ELR (cell line): ENCODE measurements at regions not wholly inside any gene's neighbourhood (a gene's known extent, or its start where the extent isn't known, plus 50 kb on each side); places are given as distances from the start of the nearest gene placed in this dataset.

Source experiments
- DNase-seq: peaks from one replicate; pipeline ENCODE4 v3.0.0-alpha.2; 2015; ENCODE audit warnings: low read depth

GRCh38 chr7:45455662-45456061 lies 118.5 kb upstream of the ADCY1 start:
- no peak for DNase-seq

- DNase-seq, result no peak
These were observed 118.1 kb upstream of the ADCY1 start for GRCh38 chr7:45456105-45456504.

DNA sequence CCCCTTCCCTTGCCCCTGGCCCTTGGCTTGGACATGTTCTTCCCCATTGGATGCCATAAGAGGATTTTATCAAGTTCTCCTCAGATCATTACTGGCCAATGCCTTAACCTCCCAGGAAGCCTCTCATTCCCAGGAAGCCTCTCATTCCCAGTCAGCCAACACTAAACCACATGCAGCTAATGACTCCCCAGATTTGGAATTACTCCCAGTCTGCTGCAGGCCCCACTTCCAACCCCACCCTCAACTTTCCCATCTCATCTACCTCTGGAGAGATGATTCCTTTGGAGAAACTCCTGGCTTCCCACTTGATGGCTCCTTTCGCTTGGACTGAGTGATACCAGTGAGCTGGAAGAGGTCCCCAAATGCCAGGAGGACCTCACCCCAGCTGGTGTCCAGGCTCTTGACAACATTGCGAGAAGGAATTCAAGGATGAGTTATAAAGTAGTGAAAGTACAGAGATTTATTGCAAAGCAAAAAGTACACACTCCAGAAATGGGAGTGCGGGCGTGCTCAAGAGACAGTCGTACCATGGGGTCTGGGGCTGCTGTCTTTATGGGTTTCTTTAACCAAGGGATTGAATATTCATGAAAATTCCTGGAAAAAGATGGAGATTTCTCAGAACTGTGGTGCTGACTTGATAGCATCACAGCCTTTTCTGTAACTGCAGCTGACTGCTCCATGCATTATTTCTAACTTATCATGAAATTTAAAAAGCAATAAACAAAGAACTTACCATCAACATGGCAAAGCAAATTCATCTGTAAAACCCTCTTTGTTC lies 117.2 kb upstream of the ADCY1 start:
- peak; percentile 26 for DNase-seq

GRCh38 chr7:45457591-45457990 lies 116.6 kb upstream of the ADCY1 start:
- DNase-seq, result no peak

GRCh38 chr7:45459476-45459875 lies 114.7 kb upstream of the ADCY1 start:
- no peak for DNase-seq

DNA sequence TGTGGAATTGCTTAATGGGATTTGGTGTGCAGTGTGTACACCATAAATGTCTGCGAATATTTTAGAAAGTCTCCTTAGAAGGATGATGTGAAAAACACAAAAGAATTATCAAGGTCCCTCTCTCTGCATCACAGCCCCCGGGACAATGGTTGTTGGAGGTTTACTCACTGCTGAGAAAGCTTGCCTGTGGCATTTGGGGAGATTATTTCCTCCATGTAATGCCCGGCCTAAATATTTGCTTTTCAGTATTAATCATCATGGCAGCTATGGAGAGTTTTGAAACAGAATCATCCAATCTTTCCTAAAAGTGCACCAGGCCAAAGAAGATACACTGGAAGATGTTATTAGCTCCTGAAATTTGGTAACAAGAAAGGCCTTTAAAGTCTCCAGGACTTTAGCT lies 113.8 kb upstream of the ADCY1 start:
- DNase-seq, result no peak

DNA sequence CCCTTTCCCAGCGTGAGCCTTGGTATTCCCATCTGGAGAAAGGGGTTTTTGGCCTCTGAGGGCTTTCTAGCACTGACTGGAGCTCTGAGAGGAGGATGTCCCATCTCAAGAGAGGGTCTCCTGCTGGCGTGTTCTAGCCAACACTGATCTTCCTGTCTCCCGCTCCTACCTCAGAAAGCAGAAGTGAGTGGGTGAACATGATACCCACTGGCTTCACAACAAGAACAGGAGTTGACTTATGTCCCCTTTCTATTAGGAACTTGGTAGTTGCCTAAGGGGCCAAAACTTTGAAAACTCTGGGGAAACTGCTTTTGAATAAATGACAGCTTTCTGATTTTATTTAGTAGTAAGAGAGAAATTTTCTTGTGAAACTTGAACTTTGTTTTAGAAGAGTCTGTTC lies 113.1 kb upstream of the ADCY1 start:
- DNase-seq, result no peak

GRCh38 chr7:45469103-45469502 lies 105.1 kb upstream of the ADCY1 start:
- peak; percentile 44 for DNase-seq

GRCh38 chr7:45470031-45470430 lies 104.1 kb upstream of the ADCY1 start:
- DNase-seq, result no peak

- no peak for DNase-seq
These were observed 94.4 kb upstream of the ADCY1 start for GRCh38 chr7:45479781-45480180.

DNA sequence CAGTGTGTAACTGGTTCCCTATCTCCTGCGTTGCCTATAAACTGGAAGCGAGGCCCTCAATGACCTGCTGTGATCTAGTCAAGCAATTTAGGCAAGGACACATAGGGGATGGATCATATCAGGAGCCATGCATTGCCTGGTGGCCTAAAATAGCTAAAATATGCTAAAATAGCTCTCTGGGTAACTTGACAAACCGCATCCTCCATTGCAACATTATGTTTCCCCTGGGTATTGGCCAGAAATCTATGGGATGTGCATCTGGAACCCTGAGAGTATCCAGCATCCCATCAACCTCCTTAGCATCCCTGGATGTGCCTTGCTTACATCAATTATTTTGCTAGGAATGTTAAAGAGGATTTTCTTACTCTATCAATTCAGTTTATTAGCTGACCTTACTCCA lies 91.7 kb upstream of the ADCY1 start:
- no peak for DNase-seq

GRCh38 chr7:45484094-45484493 lies 90.1 kb upstream of the ADCY1 start:
- no peak for DNase-seq

- DNase-seq, result no peak
These were observed 87.6 kb upstream of the ADCY1 start for GRCh38 chr7:45486575-45486974.

DNA sequence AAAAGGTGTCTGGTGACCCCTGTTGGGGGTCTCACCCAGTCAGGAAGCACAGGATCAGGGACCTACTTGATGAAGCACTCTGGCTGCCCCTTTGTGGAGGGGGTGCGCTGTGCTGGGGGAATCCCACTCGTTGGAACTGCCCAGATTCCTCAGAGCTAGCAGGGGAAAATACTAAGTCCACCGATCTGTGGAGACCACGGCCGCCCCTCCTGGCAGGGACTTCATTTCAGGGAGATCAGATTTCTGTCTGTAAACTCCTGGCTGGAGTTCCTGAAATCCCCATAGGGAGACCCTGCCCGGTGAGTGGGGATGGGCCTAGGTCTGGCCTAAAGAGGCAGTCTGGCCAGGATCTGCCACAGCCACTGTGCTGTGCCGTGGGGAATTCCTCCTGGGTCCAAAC lies 79.3 kb upstream of the ADCY1 start:
- no peak for DNase-seq

GRCh38 chr7:45495618-45496017 lies 78.5 kb upstream of the ADCY1 start:
- no peak for DNase-seq

DNA sequence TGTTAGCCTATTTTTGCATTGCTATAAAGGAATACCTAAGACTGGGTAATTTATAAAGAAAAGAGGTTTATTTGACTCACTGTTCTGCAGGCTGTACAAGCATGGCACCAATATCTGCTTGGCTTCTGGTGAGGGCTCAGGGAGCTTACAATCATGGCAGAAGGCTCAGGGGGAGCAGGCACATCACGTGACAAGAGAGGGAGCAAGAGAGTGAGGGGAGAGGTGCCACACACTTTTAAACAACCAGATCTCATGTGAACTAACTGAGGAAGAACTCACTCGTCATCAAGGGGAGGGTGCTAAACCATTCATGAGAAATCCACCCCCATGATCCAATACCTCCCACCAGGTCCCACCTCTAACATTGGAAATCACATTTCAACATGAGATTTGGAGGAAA lies 73.9 kb upstream of the ADCY1 start:
- DNase-seq, result no peak

DNA sequence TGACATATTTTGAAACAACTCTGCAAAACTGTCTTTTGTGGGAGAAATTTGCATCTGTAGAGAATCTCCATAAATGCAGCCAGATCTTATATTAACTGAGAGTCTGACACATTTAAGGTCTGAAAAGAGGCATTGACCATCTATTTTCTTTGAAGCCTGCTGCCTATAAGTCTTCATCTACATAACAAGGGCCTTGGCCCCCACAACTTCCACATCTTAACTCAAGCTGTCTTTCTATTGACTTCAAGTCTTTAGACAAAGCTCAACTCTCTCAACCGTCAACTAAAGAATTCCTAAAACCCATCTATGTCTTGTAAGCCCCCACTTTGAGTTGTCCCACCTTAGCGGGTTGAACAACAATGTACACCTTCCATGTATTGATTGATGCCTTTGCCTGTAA lies 72.4 kb upstream of the ADCY1 start:
- no peak for DNase-seq

DNA sequence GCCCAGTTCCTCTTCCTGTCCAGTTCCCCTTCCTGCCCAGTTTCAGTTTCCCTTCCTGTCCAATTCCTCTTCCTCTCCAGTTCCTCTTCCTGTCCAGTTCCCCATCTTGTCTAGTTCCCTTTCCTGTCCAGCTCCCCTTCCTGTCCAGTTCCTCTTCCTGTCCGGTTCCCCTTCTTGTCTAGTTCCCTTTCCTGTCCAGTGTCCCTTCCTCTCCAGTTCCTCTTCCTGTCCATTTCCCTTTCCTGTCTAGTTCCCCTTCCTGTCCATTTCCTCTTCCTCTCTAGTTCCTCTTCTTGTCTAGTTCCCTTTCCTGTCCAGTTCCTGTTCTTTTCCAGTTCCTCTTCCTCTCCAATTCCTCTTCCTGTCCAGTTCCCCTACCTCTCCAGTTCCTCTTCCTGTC lies 68.1 kb upstream of the ADCY1 start:
- DNase-seq, result no peak

DNA sequence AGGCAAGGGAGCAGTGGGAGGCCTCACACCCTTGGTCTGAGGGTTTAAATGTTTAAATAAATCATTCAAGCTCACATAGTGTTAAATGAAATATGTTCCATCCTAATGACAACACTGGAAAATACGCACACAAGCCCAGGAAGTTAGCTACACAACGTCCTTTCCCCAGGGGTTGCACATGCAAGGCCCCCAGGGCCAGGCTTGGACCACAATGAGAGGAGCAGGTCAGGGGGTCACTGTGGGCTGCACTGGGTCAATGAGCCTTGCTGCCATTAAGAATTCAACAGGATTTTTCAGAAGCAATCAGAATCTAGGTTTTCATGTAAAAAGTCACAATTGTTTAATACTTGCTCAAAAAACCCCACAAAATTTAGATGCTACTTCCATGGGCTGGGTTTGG lies 64.9 kb upstream of the ADCY1 start:
- DNase-seq, result no peak

- no peak for DNase-seq
These were observed 62.2 kb upstream of the ADCY1 start for GRCh38 chr7:45511721-45512597.

GRCh38 chr7:45514944-45515343 lies 59.2 kb upstream of the ADCY1 start:
- no peak for DNase-seq

DNA sequence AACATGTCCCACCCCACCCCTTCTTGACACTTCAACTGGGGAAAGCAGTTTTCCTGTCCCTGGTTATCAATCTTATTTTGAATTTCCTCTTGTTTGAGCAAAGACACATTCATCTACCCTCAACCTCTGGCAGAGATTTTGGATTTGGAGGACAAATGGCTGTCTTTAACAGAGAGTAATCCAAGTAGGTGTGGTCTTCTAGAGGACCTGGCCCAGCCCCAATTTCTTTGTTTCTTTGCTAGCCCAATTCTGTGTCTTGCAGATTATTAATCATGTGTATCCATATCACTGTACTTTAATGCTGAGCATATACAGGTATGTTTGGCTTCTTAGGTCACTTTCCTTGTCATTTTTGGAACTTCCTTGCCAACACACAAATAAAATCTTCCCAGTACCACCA lies 58.8 kb upstream of the ADCY1 start:
- DNase-seq, result no peak
